C4-2B (cell line): ENCODE measurements at regions not wholly inside any gene's neighbourhood (a gene's known extent, or its start where the extent isn't known, plus 50 kb on each side); places are given as distances from the start of the nearest gene placed in this dataset.

Experiments
- ZFX ChIP-seq: fragments of 450-650 bp; IDR thresholded peaks from 2 replicates; pipeline ENCODE4 v1.6.1; 2017
- TF ChIP-seq, protein P1 (sequence below): fragments of 450-650 bp; conservative IDR thresholded peaks from 2 replicates; pipeline ENCODE4 v1.5.1; 2017; ENCODE audit warnings: mild to moderate bottlenecking

- TF ChIP-seq, protein P1, sequence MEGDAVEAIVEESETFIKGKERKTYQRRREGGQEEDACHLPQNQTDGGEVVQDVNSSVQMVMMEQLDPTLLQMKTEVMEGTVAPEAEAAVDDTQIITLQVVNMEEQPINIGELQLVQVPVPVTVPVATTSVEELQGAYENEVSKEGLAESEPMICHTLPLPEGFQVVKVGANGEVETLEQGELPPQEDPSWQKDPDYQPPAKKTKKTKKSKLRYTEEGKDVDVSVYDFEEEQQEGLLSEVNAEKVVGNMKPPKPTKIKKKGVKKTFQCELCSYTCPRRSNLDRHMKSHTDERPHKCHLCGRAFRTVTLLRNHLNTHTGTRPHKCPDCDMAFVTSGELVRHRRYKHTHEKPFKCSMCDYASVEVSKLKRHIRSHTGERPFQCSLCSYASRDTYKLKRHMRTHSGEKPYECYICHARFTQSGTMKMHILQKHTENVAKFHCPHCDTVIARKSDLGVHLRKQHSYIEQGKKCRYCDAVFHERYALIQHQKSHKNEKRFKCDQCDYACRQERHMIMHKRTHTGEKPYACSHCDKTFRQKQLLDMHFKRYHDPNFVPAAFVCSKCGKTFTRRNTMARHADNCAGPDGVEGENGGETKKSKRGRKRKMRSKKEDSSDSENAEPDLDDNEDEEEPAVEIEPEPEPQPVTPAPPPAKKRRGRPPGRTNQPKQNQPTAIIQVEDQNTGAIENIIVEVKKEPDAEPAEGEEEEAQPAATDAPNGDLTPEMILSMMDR = no peak
- TF ChIP-seq ZFX = no peak
These were observed 438.5 kb upstream of the TCF4 start for GRCh38 chr18:56026509-56026908.
